ENCODE measurements at regions not wholly inside any gene's neighbourhood (a gene's known extent, or its start where the extent isn't known, plus 50 kb on each side); places are given as distances from the start of the nearest gene placed in this dataset.
A peak's percentile ranks its signal among the peaks of the same experiment; 100 is the strongest.

DNA sequence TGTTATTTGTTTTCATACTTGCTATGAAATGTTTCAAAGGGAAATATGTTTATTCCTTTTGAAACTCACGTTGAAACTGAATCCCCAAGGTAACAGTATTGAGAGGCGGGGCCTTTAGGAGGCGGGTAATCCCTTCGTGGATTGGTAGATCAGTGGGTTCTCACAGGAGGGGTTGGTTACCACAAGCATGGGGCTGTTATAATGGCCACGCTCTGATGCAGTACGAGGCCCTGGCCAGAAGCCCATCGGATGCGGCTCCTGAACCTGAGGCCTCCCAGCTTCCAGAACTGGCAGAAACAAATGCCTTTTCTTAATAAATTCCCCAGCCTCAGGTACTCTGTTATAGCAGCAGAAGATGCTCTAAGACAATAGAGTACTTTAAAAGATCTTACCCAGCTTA lies 135.7 kb downstream of the ASB1 start:
- DNase-seq: no peak

DNA sequence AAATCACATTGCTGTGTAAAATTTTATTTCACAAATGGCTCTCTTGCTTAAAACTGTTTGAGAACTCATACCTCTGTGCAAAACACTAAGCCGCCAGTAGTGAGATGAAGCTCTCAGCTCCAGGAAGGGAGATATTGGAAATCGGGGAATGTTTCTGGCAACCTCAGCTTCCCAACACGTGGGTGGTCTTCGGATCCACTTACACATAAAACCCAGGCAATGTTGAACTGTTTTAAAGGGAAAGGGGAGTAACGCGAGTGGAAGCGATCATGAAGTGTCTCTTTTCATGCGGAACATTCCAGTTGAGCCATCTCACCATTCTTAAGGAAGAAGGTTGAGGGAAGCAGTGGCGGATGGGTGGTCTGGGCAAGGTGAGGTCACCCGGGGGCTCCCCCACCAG lies 136.8 kb downstream of the ASB1 start:
- no peak for DNase-seq

DNA sequence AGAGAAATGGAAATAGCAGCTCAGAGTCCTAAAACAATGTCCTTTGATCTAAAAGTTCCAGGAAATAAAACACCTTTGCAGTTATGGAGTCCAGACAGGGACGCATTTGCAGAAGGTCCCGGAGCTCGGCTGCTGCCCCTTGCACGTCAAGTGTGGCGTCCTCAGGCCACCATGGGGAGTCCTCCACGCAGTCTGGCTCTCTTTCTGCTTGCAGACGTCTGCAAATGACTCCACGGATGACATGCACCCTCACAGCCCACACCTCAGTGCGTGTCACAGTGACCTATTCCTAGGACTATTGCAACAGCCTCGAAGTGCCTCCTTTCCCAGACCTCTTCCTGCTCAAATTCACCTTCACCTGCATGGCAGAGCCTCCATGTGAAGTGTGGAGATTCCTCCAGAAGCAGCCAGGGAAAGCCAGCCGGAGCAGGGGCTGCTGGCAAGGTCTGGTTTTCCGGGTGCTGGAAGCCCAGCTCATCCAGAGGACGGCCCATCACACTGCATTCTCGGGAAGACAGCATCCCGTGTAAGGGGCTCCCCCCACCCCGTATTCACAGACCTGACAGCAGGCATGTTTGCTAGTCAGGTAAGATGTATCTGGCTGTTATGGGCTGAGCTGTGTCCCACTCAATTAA lies 137.7 kb downstream of the ASB1 start:
- DNase-seq: no peak

DNA sequence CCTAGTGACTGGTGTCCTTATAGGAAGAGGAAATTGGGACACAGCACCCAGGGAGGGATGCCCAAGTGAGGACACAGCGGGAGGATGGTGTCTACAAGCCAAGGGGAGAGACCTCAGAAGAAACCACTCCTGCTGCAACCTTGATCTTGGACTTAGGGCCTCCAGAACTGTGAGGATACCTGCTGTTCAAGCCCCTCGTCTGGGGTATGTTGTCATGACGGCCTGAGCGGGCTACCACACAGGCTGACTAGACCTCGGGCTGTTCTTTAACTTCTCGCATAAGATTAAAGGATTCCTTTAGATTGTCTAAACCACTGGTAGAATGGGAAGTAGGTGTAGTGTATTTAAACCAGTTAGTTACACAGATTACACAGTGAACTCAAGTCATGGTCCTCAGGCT lies 138.3 kb downstream of the ASB1 start:
- no peak for DNase-seq

DNA sequence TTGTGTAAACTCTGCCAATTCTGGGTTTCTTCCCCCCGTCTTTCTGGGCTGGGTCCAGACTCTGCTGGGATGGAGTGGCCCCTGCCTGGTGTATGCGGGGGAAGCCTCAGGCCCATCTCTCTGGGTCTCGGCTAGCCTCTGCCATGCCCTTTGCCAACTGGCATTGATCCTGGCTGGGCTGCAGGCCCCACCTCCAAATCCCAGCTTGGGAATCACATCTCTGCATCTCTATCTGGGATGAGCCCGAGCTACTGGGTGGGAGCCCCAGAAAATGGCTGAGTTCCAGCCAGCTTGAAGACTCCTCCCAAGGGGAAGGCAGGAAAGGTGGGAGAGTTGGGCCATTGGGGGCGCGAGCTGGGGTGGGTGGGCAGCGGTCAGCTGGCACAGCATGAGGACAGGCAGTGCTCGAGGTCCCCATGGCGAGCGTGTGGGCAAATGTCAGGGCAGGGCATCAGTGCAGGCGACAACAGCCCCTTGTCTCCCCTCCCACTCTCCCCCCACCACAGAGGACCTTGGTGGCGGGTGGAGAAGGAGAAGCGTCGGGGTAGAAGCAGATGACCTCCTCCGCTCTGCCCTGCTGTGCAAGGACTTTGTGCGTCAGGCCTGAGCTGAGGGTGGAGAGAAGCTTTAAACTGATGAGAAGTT lies 139.4 kb downstream of the ASB1 start:
- DNase-seq: no peak

DNA sequence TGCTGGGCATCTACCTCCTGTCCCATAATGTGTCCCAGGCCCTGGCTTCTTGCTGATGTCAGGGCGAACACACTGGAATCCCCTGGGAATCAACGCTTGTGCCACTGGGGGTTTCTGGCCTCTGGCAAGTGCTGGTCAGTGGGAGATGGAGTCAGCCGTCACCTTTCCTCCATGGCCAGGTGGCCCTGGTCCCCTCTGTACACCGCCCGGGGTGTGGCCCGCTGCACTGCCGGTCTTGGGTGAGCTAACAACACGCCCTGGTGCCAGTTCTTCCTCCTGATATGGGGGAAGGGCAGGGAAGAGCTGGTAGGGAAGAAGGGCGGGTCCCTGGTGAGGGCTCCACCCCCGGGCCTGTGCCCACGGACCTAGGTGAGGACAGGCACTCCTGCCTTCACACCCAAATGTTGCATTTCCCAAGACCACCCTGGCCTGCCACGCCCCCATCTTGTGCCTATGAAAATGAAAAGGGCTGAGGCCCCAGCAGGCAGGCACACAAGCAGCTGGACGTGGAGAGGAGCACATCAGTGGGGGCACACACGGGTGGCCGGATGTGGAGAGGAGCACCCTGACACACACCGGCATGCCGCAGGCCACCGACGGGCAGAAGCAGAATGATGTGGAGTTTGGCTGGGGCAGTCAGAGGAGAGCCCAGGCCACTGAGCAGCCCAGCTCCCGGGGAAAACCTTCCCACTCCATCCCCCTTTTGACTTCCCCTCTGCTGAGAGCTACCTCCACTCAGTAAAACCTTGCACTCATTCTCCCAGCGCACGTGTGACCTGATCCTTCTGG lies 140.5 kb downstream of the ASB1 start:
- DNase-seq: no peak

DNA sequence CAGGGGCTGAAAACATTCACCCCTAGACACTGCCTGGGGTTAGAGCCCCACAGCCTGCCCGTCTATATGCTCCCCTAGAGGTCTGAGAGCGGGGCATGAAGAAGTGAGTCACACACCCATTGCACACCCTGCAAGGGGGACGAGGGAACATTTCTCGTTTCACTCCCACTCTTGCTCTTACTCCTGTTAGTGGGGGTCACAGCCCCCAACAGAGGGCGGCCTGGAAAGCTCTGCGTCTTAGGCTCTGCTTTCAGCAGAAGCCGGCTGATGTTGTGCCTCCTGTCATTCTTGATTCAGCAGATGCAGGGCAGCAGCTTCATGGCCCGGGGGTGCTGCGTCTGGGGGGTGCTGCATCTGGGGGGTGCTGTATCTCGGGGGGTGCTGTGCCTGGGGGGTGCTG lies 141.3 kb downstream of the ASB1 start:
- DNase-seq: no peak

DNA sequence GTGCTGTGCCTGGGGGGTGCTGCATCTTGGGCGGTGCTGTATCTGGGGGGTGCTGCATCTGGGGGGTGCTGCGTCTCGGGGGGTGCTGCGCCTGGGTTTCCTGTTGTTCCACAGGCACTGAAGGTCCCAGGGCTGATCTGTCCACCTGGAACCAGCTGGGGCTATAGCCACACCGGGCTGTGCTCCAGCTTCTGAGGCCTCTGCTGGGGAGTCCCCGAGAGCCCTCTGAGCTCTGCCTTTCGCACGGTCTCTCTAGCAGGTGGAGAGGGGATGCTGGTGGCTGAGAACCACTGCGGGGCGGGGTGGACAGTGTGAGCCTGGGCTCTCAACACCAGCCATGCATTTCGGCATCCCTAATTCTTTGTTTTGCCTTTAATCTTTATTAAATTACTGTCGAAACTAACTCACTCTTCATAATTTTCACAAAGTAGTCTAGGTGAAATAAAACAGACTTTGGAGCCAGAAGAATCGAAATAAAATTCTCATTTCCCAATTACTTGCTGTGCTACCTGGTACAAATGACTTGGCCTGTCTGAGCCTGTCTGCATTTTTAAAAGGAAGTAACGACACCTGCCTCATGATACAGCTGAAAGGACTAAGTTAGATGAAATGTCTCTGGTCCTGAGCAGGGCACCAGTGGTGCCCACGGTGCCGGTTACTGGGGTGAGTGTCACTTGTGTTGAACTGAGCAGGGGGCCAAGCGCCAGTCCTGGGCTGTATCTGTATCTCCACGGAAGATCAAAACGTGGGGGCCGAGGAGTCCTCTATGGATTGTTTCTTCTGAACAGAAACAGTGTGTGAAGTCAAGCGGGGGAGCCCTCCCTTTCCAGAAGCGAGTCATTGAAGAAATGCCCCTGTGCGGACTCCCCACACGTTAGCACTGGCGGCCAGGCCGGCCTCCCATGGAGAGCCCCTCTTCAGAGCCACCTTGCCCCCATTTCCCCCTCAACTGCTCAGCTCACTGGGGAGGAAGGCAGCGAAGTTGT lies 142.0 kb downstream of the ASB1 start:
- DNase-seq: no peak

DNA sequence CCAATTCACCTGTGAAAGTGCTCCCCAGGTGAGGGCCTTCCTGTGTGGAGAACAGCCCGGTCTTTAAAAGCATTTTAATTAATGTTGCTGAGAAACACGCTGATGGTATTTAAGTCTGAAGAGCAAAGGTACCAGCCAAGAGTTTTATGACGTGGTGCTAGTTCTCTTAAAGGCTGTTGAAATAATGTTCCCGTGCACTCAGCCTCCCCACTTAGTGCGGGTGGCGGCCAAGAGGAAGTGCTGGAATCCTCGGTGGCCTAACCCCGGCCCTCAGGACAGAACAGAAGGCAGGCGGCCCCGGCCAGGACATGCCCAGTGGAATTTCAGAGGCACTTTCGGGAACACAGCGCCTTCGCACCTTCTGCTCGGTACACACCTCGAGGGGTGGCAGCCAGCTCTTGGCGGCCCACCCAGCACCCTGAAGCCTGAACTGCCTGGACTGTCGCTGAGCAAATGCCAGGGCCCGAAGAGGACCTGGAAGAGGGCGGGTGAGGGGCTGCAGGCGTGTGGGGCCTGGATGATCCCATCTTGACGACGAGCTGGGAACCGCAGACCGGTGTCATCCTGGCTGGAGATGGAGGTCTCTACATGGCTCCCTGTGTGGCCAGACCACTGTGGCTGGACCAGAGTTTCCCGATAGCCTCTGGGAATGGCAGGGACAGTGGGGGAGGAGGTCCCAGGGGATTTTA lies 142.9 kb downstream of the ASB1 start:
- DNase-seq: no peak

DNA sequence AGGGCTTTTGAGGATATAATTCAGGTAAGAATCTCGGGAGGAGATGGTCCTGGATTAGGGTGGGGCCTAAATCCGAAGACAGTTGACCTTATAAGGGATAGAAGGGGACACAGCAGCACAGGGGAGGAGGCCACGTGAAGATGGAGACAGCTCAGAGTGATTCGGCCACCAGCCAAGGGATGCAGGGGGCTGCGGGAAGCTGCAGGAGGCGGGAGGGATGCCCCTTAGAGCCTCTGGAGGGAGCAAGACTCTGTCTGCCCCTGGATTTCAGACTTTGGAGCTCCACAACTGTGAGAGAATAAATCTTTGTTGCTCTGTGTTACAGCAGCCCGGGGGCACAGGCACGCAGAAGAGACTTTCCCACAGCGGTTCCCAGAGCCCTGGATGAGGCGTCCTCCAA lies 143.7 kb downstream of the ASB1 start:
- no peak for DNase-seq

DNA sequence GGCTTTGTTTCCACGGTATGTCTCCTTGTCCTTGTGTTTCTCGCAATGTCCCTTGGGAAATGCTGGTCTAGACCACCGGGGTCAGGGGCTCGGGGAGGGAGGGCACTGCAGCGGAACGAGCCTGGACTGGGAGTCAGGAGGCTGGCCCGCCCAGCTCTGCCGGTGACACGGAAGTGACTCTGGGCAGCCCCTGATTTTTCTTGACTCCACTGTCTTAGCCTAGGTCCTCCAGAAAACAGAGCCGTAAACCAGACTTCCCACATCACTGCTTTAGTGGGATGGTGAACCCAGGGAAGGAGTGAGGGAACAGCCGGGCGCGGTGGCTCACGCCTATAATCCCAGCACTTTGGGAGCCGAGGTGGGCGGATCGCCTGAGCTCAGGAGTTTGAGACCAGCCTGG lies 144.2 kb downstream of the ASB1 start:
- DNase-seq: no peak

DNA sequence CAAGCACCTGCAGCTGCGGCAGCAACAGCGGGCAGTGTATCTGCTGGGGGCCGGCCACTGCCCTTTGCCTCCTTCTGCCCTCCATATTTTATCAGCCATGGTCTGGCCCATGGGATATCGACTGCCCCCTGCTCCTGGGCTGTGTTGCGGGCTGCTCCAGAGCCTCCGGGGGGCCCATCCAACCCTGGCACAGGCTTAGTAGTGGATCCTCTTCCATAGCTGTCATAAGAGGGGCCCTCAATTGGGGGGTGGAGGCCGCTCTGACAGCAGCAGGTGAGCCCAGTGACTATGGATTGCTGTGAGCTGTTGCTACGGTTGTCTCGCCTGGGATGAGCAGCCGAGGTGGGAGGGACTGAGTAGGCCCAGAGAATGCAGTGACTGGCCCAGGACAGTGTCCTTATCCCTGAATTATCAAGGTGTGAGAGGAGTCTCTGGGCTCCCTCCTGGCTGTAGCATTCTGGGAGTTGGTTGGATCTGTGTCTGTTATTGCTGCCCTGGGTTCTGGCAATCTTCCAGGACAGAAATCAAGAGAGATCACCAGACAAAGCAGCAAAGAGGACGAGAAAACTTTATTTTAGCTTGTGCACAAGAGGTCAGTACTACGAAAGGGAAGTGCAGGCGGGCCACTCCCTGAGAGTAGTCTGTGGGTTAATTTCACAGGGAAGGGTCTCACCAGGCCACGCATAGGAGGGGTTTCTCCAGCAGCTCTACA lies 145.1 kb downstream of the ASB1 start:
- DNase-seq: no peak

DNA sequence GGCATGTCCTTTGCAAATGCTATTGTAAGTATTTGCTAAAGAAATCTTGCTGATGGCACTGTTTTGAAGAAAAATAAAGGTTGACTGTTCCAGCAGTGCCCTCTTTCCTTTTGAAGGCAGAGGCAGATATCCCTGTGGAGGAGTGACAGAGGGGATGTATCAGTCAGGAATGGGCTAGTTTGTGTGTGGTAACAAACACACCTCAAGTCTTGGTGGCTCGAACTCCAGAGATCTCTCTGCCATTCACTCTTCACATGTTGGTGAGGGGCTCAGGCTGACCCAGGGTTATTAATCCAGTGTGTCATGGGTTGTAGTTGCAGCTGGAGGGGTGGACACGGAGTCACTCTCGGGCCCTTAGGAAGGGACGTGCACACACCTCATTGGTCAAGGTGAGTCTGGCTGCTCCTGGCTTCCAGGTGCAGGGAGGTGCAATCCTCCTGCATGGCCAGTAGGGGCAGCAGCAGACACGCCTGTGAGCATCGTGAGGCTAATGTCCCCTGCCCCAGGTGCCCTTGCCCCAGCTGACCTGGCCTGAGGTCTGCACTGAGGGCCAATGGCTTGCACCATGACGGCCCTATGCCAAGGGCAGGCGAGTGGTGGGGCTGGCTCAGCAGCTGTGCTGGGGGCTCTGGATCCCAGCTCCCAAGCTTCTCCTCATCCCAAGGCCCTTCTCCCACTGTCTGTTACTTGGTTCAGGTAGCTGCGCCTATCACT lies 146.5 kb downstream of the ASB1 start:
- peak; percentile 7 for DNase-seq

DNA sequence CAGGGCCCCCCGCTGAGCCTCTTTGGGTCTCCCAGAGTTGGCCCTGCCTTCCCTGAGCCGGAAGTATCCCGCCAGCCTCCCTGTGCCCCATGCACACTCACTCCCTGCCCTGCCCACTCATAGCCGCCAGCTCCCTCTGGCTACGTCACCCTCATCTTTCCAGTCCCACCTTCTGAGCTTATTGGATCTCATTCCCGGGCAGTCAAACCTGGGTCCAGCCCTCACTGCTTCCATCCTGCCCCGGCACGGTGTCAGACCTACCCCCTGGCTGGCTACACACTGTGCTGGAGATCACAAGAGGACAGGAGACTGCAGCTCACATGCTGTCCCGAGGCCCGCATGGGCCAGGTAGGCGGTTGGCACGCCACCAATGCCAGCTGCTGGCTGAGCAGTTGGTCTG lies 147.2 kb downstream of the ASB1 start:
- no peak for DNase-seq

DNA sequence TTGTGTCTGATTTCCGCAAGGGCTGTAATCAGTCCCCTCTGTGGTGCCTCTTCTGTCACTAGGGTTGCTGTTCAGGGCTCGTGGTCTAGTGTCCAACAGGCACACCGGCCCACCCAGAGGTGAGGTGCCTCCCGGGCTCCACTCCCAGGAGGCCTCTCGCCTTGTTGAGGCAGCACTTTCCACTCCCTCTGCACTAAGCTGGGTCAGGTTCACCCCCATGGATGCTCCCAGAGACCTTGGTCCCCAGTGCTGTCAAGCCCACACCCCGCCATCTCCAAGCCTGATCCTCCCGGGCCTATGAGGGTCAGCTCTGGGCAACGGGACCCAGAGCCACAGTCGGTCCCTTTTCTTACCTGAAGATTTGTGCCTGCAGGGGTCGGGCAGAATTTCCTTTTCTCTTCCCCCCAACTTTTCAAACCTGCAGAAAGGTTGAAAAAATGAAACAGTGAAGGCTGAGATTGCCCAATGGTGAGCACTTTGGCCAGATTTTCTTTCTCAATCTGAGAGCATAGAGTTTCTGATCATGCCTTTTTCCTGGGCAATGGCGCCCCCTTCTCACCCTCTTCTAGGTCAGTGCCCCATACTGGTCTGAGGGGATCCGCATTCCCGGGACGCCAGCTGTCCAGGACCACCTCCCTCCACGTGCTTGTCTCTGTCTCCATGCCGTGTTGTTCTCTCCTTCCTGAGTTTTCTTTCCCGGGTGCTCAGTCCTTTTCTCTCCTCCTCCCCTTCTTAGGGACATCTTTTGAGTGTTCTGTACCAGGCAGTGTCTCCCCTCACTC lies 148.0 kb downstream of the ASB1 start:
- no peak for DNase-seq

DNA sequence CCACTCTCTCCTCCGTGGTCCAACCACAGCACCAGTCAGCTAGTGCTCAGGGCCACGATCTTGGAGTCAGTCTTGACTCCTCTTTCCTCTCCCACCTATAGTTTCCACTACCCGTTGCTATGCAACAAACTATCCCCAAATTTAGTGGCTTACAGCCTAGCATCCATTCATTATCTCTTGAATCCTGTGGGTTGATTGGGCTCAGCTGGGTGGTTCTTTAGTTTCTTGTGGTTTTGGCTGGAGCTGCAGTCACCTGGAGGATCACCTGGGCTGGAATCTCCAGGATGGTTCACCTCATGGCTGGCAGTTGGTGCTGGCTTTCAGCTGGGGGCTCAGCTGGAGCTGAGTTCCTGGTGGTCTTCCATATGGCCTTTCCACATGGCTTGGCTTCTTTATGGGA lies 149.9 kb downstream of the ASB1 start:
- no peak for DNase-seq

DNA sequence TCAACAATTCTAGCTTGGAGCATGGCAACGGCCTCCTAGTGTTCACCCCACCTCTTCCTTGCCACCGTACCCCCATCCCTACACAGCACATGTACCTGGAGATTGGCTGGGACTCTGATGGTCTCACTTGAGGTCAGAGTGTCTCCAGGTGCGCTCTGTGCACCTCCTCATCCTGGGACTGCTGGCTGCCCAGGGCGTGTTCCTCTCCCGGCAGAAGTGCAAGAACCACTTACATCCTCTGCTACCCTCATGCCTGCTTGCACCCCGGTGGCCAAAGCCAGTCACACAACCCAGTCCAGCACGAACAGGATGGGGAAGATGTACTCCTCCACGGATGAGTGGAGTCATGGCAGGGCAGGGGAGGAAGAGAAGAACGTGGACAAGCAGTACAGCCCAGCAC lies 151.5 kb downstream of the ASB1 start:
- DNase-seq: no peak

DNA sequence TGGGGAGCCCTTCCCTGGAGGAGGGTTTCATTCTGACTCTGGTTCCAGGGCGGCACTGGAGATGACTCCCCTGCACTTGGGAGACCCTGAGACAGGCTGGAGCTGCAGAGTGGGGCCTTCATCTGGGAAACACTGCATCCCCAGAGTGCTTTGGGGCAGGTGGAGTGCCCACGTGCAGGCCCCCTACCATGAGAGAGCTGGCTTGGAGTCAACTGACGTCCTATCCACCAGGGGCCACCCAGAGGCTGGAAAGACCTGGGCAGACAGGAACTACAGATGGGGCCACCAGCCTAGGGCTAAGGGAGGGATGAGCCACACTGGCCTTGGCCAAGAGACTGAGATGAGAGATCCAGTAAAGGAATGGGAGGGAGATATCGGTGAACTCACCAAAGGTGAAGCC lies 153.8 kb downstream of the ASB1 start:
- no peak for DNase-seq

DNA sequence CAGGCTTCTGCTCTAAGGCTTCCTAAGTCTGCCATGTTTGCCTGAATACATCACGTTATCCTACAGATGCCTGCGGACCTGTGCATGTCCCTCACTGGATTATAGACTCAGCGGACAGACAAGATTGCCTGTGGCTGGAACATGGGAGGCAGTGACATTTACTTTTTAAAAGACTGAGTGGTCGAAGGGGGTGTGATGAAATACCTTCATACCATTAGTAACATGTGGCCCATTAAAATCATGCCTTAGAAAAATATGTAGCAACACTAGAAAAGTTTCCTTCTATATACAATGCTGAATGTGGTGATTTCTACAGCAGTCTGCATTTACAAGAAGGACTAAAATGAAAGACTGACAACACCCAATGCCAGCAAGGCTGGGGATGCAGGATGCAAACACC lies 154.4 kb downstream of the ASB1 start:
- no peak for DNase-seq

DNA sequence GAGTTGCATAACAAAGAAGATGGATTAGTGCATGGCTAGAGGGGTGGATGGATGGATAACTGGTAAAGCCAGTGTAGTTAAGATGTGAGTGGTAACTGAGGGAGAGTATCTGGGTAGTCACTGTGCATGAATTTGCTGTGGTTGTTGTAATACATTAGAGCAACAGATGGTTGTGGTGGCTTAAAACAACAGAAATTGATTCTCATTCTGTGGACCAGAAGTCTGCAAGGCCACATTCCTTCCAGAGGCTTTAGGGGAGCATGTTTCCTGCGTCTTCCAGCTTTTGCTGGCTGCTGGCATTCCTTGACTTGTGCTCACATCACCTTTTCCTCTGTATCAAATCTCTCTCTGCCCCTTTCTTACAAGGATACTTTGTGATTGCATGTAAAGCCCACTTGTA lies 155.4 kb downstream of the ASB1 start:
- no peak for DNase-seq

Measured in NCI-H69 (cell line).